Keratinocyte (primary cell): ENCODE measurements at regions not wholly inside any gene's neighbourhood (a gene's known extent, or its start where the extent isn't known, plus 50 kb on each side); places are given as distances from the start of the nearest gene placed in this dataset.

Source experiments
- DNase-seq: peaks from one replicate; pipeline ENCODE4 v3.0.0-alpha.2; 2011; ENCODE audit warnings: low read depth, missing footprints, low spot score
- FAIRE-seq: peaks from 2 replicates; lab custom pipeline; 2011; peaks lifted over from hg19 to GRCh38; lab: Jason Lieb, UNC
- H2AFZ ChIP-seq: 2 replicates; pipeline ENCODE4 v1.6.0; 2012; ENCODE audit warnings: low read length, control low read depth, inconsistent platforms; ENCODE audit not compliant: control insufficient read depth
- H3K27ac ChIP-seq: 2 replicates; pipeline ENCODE4 v1.5.1; 2011; ENCODE audit warnings: low read length; ENCODE audit not compliant: control insufficient read depth, insufficient read depth
- H3K27me3 ChIP-seq: 3 replicates; pipeline ENCODE4 v1.6.0; 2011; ENCODE audit warnings: low read length; ENCODE audit not compliant: control insufficient read depth, insufficient read depth; ENCODE audit errors: extremely low read depth
- H3K36me3 ChIP-seq, 2 experiments: 2 replicates in 1 of 2; 3 replicates in 1 of 2; pipeline ENCODE4 v1.5.1; 2011; ENCODE audit warnings: low read length in 2 of 2, mild to moderate bottlenecking in 1 of 2; ENCODE audit not compliant: control insufficient read depth in 2 of 2, insufficient read depth in 2 of 2; ENCODE audit errors: extremely low read depth in 1 of 2
- H3K4me1 ChIP-seq: 3 replicates; pipeline ENCODE4 v1.5.1; 2011; ENCODE audit warnings: low read length; ENCODE audit not compliant: control insufficient read depth, insufficient read depth; ENCODE audit errors: extremely low read depth
- H3K4me2 ChIP-seq: 3 replicates; pipeline ENCODE4 v1.6.0; 2011; ENCODE audit warnings: low read depth, low read length; ENCODE audit not compliant: control insufficient read depth, insufficient read depth; ENCODE audit errors: extremely low read depth
- H3K4me3 ChIP-seq, 3 experiments: fragments of 200-600 bp in 1 of 3; sonication (generic) in 1 of 3; 2 replicates in 2 of 3; 3 replicates in 1 of 3; pipeline ENCODE4 v1.5.1; 2011 to 2016; ENCODE audit warnings: low read length in 3 of 3, mild to moderate bottlenecking in 3 of 3, control low read depth in 2 of 3, inconsistent platforms in 1 of 3, low read depth in 1 of 3, mixed read lengths in 1 of 3, mixed run types in 1 of 3, moderate library complexity in 1 of 3; ENCODE audit not compliant: control insufficient read depth in 2 of 3, insufficient read depth in 2 of 3; ENCODE audit errors: extremely low read depth in 1 of 3
- H3K79me2 ChIP-seq: 2 replicates; pipeline ENCODE4 v1.6.0; 2012; ENCODE audit warnings: low read length; ENCODE audit not compliant: control insufficient read depth, insufficient read depth
- H3K9ac ChIP-seq: 3 replicates; pipeline ENCODE4 v1.6.0; 2011; ENCODE audit warnings: low read length; ENCODE audit not compliant: control insufficient read depth, insufficient read depth; ENCODE audit errors: extremely low read depth
- H3K9me1 ChIP-seq: 3 replicates; pipeline ENCODE4 v1.6.0; 2011; ENCODE audit warnings: low read length; ENCODE audit not compliant: control insufficient read depth, insufficient read depth; ENCODE audit errors: extremely low read depth
- H3K9me3 ChIP-seq: 2 replicates; pipeline ENCODE4 v1.5.1; 2012; ENCODE audit warnings: low read depth, low read length; ENCODE audit not compliant: control insufficient read depth
- H4K20me1 ChIP-seq: 3 replicates; pipeline ENCODE4 v1.6.0; 2011; ENCODE audit warnings: low read length; ENCODE audit not compliant: control insufficient read depth, insufficient read depth; ENCODE audit errors: extremely low read depth
- EZH2 ChIP-seq: IDR thresholded peaks from one replicate; pipeline ENCODE4 v1.6.1; 2012; ENCODE audit warnings: inconsistent platforms, mild to moderate bottlenecking, low read length, moderate library complexity
- dilution Hi-C: fragments of 300-500 bp; cut with MboI; formaldehyde crosslinking; loops from one replicate; pipeline ENCODE4 v1.7.0; 2020; ENCODE audit warnings: low sequenced_read_pairs; ENCODE audit not compliant: extremely low pct_ligation_motif_present
- TF ChIP-seq, protein P1 (sequence below), 3 experiments: IDR thresholded peaks in 1 of 3; conservative IDR thresholded peaks in 1 of 3; optimal IDR thresholded peaks in 1 of 3; 2 replicates in 2 of 3; 3 replicates in 1 of 3; pipeline versions ENCODE3 to v1.5.1; 2011; ENCODE audit warnings: low read length in 3 of 3, mild to moderate bottlenecking in 3 of 3, moderate library complexity in 2 of 3, control low read depth in 1 of 3, inconsistent platforms in 1 of 3; ENCODE audit not compliant: insufficient read depth in 2 of 3; ENCODE audit errors: extremely low read depth in 1 of 3

DNA sequence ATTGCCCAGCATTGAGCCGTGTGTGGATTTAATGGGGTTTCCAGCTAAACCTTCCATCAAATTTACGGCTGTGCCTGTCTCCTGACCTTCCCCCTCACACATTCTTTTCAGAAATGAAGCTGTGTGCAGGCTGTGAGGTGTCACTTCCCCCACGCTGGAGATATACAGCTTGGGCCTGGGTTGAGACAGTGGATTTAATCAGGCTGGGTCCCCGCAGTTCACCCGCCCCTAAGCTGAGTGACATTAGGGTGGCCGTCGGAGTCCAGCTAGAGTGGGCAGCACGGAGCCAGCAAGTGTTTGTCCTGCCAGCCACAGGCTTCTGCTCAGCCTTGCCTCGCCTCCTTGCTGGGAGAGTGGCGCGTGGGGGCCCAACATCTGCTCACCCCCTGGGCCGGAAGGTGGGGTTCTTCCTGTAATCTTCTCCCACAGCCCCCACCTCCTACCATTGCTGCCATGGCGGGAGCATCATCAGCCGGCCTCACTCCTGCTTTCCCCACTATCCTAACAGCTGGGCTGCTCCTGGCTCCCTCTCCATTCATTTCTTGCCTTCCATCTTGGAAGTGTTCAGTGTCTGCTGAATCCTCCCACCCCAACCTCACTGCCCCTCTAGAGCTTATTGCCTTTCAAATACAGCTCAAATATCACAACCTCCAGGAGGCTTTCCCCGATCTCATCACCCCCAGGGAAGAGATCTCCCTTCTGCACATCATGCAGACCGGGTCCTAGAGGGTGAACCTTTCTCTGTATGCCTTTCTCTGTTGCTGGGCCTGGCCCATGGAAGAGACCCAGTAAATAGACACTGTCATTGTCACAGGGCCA, 149.0 kb downstream of the GLI2 start:
- Histone ChIP-seq H3K4me1 (no peaks in the 10 kb centered on the region), H3K4me3 (no peak overlapping the region), H3K9ac (no peak overlapping the region), H3K4me2 (no peak overlapping the region), H4K20me1 (no peaks in the 10 kb centered on the region), H3K27ac (no peak overlapping the region), H3K9me3 (no peaks in the 10 kb centered on the region), H3K36me3 (no peaks in the 10 kb centered on the region), H2AFZ (no peak overlapping the region), H3K9me1 (no peaks in the 10 kb centered on the region), H3K27me3 (peaks cover 30% of the 10 kb centered on the region), H3K79me2 (no peaks in the 10 kb centered on the region)
- TF ChIP-seq EZH2, result no peak
- TF ChIP-seq, protein P1, sequence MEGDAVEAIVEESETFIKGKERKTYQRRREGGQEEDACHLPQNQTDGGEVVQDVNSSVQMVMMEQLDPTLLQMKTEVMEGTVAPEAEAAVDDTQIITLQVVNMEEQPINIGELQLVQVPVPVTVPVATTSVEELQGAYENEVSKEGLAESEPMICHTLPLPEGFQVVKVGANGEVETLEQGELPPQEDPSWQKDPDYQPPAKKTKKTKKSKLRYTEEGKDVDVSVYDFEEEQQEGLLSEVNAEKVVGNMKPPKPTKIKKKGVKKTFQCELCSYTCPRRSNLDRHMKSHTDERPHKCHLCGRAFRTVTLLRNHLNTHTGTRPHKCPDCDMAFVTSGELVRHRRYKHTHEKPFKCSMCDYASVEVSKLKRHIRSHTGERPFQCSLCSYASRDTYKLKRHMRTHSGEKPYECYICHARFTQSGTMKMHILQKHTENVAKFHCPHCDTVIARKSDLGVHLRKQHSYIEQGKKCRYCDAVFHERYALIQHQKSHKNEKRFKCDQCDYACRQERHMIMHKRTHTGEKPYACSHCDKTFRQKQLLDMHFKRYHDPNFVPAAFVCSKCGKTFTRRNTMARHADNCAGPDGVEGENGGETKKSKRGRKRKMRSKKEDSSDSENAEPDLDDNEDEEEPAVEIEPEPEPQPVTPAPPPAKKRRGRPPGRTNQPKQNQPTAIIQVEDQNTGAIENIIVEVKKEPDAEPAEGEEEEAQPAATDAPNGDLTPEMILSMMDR (optimal IDR thresholded peaks at IDR 0.05 in 1 of 3, IDR thresholded peaks at IDR 0.05 in 1 of 3, conservative IDR thresholded peaks at IDR 0.05 in 1 of 3; ENCODE audit: extremely low read depth in 1 of 3, insufficient read depth in 2 of 3, low read length in 3 of 3), result no peak
- no peak for DNase-seq
- dilution Hi-C loops, result no loop called here
- no peak for FAIRE-seq

DNA sequence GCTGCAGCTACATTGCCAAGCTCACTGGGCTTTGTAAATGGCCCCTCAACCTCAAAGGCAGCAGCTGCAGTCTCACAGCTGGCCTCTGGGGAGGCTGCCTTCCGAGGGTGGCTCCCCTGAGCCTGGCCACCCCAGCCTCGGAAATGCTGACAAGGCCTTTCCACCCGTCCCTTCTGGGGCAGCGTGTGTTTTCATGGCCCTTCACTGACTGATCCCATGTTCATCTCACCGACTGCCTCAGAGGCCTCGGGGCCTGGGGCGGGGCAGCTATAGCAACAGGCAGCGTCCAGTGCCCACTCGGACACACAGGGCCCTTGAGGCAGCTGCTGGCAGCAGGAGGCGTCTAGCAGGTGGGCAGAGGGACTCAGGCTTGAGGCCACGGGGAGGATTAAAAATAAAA, 149.7 kb downstream of the GLI2 start:
- H3K27me3 ChIP-seq, result peaks cover 28% of the 10 kb centered on the region
- no peaks in the 10 kb centered on the region for H3K4me1 ChIP-seq
- H3K9ac ChIP-seq, result no peak overlapping the region
- H3K4me3 ChIP-seq, result no peak overlapping the region
- H2AFZ ChIP-seq, result no peak overlapping the region
- H3K27ac ChIP-seq, result no peak overlapping the region
- DNase-seq (no peak), FAIRE-seq (no peak)
- H3K9me1 ChIP-seq, result no peaks in the 10 kb centered on the region
- no peak overlapping the region for H3K4me2 ChIP-seq
- no peak for TF ChIP-seq EZH2
- TF ChIP-seq, protein P1 (optimal IDR thresholded peaks at IDR 0.05 in 1 of 3, IDR thresholded peaks at IDR 0.05 in 1 of 3, conservative IDR thresholded peaks at IDR 0.05 in 1 of 3; ENCODE audit: extremely low read depth in 1 of 3, insufficient read depth in 2 of 3, low read length in 3 of 3), result no peak
- H3K36me3 ChIP-seq, result no peaks in the 10 kb centered on the region
- no peaks in the 10 kb centered on the region for H3K79me2 ChIP-seq
- no peaks in the 10 kb centered on the region for H4K20me1 ChIP-seq
- dilution Hi-C loops, result no loop called here
- H3K9me3 ChIP-seq, result no peaks in the 10 kb centered on the region
